Activated gamma-delta T cell treated with Interleukin-2 at 50 U/mL for 16 hours (primary cell): ENCODE measurements at regions not wholly inside any gene's neighbourhood (a gene's known extent, or its start where the extent isn't known, plus 50 kb on each side); places are given as distances from the start of the nearest gene placed in this dataset.

Source experiments
- DNase-seq: peaks from one replicate; pipeline ENCODE4 v3.0.0-alpha.2; 2020

DNA sequence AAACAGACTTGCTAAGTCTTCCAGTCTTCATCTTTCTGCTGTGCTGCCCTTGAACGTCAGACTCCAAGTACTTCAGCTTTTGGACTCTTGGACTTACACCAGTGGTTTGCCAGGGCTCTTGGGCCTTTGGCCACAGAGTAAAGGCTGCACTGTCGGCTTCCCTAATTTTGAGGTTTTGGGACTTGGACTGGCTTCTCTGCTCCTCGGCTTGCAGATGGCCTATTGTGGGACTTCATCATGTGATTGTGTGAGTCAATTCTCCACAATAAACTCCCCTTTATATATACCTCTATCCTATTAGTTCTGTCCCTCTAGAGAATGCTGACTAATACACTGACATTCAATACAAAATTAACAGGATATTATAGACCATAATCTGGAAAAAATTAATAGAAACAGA is 628.1 kb downstream of the PLPP3 start:
- no peak for DNase-seq

DNA sequence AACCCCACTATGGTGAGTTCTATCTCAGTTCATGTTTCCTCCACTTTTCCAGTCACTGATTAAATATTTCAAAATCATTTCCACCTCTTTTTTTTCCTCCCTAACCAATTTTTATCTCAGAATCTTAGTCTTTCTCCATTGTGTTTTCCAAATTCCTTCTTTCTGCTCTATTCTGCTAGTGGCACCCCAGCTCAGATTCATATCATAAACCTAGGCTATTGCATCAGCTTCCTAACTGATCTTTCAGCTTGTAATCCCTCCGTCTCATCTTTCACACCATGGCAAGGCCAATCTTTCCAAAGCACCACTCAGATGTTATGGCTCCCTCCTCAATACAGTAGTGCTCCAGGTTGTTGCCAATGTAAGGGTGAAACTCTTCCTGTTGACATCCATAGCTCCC is 631.9 kb downstream of the PLPP3 start:
- DNase-seq: no peak

DNA sequence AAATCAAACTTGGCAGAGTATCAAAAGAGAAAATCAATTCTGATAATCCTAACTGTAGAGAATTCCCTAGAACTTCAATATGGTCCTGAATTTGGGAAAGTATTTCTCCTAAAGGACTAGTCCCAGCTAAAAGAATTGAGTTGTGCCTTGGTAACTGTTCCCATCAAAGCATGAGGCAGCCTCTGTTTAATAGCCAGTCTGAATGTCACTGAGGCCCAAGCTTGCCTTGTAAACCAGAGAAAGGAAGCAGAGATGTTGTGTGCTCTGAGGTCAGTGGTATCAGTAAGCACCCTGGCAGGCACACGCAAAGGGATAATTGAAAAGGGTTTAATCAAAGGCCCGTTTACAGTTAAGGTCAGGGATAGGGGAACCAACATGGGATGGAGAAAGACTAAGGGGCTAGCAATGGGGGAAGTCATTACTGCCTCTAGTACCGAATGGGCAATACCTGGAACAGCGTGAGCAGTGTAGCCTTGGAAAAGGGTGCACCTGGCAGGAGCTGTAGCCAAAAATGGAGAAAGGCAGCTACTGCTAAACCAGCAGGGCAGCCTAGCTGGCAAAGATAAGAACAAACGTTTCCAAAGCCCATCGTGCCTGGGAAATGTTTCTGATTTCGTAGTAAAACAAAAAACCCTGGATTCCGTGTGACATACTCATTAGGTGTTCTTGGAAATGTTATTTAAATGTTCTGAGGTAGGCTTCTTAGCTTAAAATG is 635.5 kb downstream of the PLPP3 start:
- DNase-seq: no peak

GRCh38 chr1:55943012-55943411 is 636.4 kb downstream of the PLPP3 start:
- no peak for DNase-seq

DNA sequence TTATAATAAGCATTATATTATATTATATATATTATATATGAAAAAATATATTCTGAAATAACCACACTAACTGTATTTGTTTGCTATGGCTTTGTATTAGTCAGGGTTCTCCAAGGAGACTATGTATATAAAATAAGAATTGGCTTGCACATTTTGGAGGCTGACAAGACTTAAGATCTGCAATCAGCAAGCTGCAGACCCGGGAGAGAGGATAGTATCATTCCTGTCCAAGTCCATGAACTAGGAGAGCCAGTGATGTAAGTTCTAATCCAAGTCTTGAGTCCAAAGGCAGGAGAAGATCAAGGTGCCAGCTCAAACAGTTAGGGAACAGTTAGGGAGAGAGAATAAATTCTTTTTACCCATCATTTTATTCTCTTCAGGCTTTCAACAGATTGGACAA is 639.5 kb downstream of the PLPP3 start:
- DNase-seq: no peak

- no peak for DNase-seq
Measured at GRCh38 chr1:55938861-55939260, 640.5 kb downstream of the PLPP3 start.

DNA sequence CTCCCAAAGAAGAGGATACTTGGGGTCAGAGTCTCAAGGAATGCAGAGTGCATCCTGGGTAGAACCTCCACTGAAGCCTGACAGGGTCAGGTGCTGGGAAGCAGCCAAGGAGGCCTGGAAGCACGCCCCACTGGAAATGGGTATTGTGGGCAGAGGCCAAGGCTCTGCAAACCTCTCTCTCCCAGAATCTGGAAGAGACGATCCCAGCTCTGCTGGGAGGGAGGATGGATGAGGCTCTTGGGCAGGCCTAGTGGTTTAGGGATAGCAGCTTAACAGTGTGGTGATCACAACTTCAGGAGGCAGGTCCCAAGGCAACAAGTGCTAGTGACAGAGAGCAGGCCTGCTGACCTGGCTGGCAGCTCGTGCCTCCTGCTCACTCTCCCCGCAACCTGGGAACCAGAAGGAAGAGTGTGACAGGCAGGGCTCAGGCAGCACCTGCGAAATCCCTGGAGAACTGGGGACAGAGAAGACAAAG is 641.0 kb downstream of the PLPP3 start:
- no peak for DNase-seq

DNA sequence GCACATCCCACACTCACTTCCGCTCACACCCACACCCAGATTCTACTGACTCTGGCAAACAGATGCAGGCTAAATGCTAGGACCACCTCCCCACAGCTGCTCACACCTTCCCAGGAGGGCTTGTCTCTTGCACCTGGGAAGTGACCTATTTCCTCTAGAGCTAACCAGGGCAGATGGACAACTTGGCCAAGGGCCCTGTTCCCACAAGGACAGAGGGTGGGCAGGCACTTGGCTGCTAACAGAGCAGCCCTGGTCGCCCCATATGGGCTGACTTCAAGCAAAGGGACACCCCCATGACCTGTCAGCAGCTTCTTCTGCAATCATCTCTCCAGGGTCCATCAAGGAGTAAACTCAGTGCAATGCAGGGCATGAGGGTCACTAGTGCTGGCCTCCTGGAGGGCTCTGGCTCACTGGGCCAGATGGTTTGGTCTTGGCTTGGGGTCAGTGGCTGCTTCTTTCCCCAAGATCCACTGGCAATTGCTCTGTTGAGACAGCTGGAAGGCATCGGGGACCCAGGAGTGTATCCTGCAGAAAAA is 641.5 kb downstream of the PLPP3 start:
- no peak for DNase-seq

DNA sequence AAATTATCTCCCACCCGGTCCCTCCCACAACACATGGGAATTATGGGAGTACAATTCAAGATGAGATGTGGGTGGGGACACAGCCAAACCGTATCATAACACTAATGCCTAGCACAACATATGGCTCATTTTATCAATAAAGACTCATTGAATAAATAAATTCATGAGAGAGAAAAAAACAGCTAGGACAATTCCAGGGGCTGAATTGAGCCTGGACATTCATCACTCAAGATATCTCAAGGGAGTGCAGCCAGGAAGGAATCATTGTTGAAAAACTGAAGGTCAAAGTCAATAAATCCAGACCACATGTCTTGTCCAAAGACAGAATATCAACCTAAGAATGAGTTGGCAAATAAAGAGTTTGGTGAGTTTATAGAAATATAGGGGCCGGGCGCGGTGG is 644.1 kb downstream of the PLPP3 start:
- no peak for DNase-seq

- no peak for DNase-seq
Measured at GRCh38 chr1:55932402-55932801, 647.0 kb downstream of the PLPP3 start.

- DNase-seq: no peak
Measured at GRCh38 chr1:55931081-55931940, 648.1 kb downstream of the PLPP3 start.

- DNase-seq: no peak
Measured at GRCh38 chr1:55929652-55930051, 649.7 kb downstream of the PLPP3 start.

DNA sequence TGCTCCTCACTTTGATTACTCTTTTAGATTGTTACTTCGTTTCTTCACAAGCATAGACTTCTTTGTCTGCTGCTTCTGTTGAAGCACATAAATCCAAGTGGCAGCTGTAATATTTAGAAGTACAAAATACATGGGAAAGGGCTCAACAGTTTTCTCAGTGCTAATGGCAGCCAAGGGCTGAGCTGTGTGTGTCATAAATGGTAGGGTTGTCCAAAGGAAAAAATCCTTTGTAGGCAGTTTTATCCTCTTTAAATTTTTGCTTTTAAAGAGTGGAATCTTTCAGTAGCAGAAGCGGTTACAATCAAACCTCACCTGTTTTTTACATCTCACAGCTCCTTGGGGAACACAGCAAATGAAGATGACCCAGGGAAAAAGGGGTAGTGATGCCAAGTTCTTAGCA is 650.8 kb downstream of the PLPP3 start:
- DNase-seq: no peak

DNA sequence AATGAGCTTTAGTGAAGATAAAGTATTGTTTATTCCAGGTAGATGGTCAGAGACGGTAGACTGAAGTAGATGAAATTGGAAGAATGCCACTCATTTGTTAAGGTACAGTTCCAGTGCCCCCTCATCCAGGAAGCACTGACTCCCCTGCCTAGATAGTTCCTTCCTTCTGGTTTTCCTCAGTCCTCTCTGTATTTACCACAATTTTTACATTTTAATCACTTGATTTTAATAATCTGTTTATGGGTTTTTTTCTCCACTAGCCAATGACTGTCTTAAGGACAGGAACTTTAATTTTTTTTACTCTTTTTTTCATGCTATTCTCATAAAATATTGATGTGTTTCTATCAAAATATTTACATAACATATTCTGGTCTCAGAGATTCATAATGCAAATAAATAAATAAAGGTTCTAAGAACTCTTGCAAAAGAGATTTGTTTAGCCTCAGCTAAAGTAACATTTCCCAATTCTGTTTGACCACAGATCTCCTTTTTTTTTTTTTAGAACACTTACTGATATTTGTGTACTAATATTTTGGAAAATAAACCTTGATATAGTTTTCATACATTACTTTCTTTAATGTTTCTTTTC is 651.6 kb downstream of the PLPP3 start:
- no peak for DNase-seq

DNA sequence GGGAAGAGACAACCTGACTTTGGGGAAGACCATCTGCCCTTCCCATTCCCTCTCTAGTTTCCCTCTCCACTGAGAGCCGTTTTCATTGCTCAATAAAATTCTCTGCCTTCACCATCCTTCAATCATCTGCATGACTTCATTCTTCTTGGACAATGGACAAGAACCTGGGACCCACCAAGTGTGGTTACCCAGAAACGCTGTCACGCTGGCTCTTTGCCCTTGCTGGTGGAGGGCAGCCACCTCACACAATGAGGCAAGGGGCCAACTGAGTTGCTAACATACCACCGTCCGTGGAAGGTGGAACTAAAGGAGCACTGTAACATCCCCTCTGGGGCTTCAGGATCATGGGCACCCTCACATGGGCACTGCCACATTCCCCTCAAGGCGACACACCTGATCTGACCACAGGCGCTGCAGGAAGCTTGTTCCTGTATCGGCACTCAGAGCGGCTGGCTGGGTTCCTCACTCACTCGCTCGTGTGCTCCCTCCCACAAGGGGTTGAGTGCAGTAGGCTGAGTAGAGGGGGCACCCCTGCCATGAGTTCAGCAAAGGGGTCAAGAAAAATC is 652.4 kb downstream of the PLPP3 start:
- DNase-seq: no peak

GRCh38 chr1:55916907-55917306 is 662.5 kb downstream of the PLPP3 start:
- DNase-seq: no peak

GRCh38 chr1:55916481-55916880 is 662.9 kb downstream of the PLPP3 start:
- DNase-seq: no peak

GRCh38 chr1:55913565-55913964 is 665.8 kb downstream of the PLPP3 start:
- no peak for DNase-seq

- DNase-seq: no peak
Measured at GRCh38 chr1:55912438-55912837, 666.9 kb downstream of the PLPP3 start.

DNA sequence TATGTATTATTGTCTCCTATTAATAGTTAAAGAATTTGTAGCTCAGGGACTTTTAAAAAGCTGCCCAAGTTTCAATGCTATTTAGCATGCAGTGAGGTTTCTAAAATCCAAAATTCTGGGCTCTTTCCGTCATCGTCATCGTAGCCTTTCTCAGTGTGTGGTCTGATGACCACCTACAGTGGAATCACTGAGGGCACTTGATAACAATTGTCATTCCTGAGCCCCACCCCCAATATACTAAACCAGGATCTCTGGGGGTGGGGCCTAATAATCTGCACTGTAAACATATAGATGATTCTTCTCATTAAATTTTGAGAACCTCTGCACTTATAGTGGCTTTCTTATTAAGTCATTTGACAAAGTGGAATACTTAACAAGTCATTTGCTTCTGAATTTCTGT is 674.8 kb downstream of the PLPP3 start:
- no peak for DNase-seq

GRCh38 chr1:55898181-55898580 is 681.2 kb downstream of the PLPP3 start:
- no peak for DNase-seq

DNA sequence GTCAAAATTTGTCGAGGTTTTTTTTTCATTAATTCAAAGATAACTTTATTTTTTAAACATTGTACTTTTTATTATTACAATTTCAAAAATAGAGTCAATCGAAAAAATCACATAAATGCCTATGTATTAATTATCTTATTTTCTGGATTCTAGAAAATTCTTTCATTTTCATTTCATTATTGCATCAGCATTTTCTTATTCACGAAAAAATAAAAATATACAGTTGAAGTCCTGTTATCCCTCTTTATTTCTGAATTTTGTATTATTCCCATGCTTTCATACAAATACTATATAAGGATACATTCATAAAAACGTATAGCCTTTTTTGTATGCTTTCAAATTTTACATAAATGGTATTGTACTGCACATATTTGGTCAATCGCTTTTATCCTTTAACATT is 681.0 kb upstream of the USP24 start:
- DNase-seq: no peak

GRCh38 chr1:55894521-55894920 is 679.4 kb upstream of the USP24 start:
- DNase-seq: no peak
